HG03565 (cell line): ENCODE measurements at regions not wholly inside any gene's neighbourhood (a gene's known extent, or its start where the extent isn't known, plus 50 kb on each side); places are given as distances from the start of the nearest gene placed in this dataset.
"Not testable (repeated sequence)": the region's sequence is repeated elsewhere in the genome, so short reads cannot be mapped to it uniquely, and the experiment has no call there.

ENCODE experiments used
- ATAC-seq: cut with Tn5 transposase; IDR thresholded peaks from one replicate; pipeline ENCODE4 v1.9.1; 2021; ENCODE audit warnings: mild to moderate bottlenecking, moderate library complexity; ENCODE audit not compliant: unreplicated experiment

- no peak for ATAC-seq
Observed at GRCh38 chr4:131366714-131367113, 1782.4 kb upstream of the PCDH10 start.

GRCh38 chr4:131367441-131367840, 1781.7 kb upstream of the PCDH10 start:
- no peak for ATAC-seq

- ATAC-seq: no peak
Observed at GRCh38 chr4:131370846-131371245, 1778.2 kb upstream of the PCDH10 start.

- ATAC-seq: no peak
Observed at GRCh38 chr4:131381055-131381454, 1768.0 kb upstream of the PCDH10 start.

- ATAC-seq: no peak
Observed at GRCh38 chr4:131382839-131383238, 1766.3 kb upstream of the PCDH10 start.

GRCh38 chr4:131388277-131388676, 1760.8 kb upstream of the PCDH10 start:
- no peak for ATAC-seq

- no peak for ATAC-seq
Observed at GRCh38 chr4:131408102-131408501, 1741.0 kb upstream of the PCDH10 start.

- ATAC-seq: no peak
Observed at GRCh38 chr4:131411393-131411792, 1737.7 kb upstream of the PCDH10 start.

GRCh38 chr4:131419147-131419546, 1729.9 kb upstream of the PCDH10 start:
- no peak for ATAC-seq

- ATAC-seq: peak; percentile 78
Observed at GRCh38 chr4:131426023-131426758, 1722.9 kb upstream of the PCDH10 start.

GRCh38 chr4:131427000-131427399, 1722.1 kb upstream of the PCDH10 start:
- peak; percentile 17 for ATAC-seq

GRCh38 chr4:131430302-131430701, 1718.8 kb upstream of the PCDH10 start:
- no peak for ATAC-seq

- ATAC-seq: no peak
Observed at GRCh38 chr4:131441004-131441688, 1707.9 kb upstream of the PCDH10 start.

GRCh38 chr4:131447883-131448282, 1701.2 kb upstream of the PCDH10 start:
- ATAC-seq: no peak

- no peak for ATAC-seq
Observed at GRCh38 chr4:131450572-131451209, 1698.4 kb upstream of the PCDH10 start.

- ATAC-seq: no peak
Observed at GRCh38 chr4:131459430-131460101, 1689.5 kb upstream of the PCDH10 start.

GRCh38 chr4:131470360-131470759, 1678.7 kb upstream of the PCDH10 start:
- ATAC-seq: no peak

- no peak for ATAC-seq
Observed at GRCh38 chr4:131488772-131489171, 1660.3 kb upstream of the PCDH10 start.

GRCh38 chr4:131496211-131496610, 1652.9 kb upstream of the PCDH10 start:
- ATAC-seq: not testable (repeated sequence)

GRCh38 chr4:131499141-131499873, 1649.8 kb upstream of the PCDH10 start:
- ATAC-seq: no peak

- ATAC-seq: no peak
Observed at GRCh38 chr4:131509521-131509920, 1639.6 kb upstream of the PCDH10 start.
